ENCODE measurements at regions not wholly inside any gene's neighbourhood (a gene's known extent, or its start where the extent isn't known, plus 50 kb on each side); places are given as distances from the start of the nearest gene placed in this dataset.

DNA sequence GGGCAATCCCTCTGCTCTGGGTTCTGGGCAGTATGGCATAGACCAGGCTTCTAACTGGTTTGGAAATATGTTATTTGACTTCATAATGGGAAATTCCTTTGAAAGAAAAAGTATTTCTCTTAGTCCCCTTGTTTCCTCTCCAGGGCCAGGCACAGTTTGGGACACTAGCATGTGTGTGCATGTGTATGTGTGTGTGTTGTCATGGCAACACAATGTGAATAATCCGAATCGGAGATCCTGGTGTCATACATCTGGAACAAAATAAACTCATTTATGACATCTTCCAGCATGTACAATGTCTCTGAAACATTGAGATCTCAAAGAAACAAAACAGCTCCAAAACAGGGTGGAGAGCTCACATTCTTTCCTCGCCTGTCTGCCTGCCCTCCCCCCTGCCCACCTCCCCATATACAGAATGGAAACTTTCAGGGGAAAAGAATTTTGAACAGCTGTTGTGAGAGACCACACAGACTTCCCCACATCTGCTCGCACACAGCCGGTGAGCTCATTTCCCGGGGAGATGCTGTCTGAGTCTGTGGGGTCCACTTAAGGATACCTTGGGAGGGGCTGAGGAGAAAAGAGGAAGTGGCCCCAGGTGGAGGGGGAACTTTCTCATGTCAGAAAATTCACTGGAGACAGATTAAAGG, 55.5 kb upstream of the PARP11 start:
- DNase-seq: no peak
- H3K4me3 Mint-ChIP-seq: no peak overlapping the region
- no peak overlapping the region for H3K4me3 ChIP-seq (ENCODE audit: low read length)
- H3K36me3 ChIP-seq (ENCODE audit: control insufficient read depth, insufficient read depth, low read length): no peaks in the 10 kb centered on the region
- H3K9me3 Mint-ChIP-seq: peaks cover 3% of the 10 kb centered on the region
- H3K9ac ChIP-seq (ENCODE audit: extremely low read depth, low read length, poor library complexity, severe bottlenecking): no peak overlapping the region
- TF ChIP-seq CTCF (conservative IDR thresholded peaks at IDR 0.05): no peak
- no peaks in the 10 kb centered on the region for H3K9me3 ChIP-seq (ENCODE audit: control insufficient read depth, low read length)
- H3K27ac ChIP-seq (ENCODE audit: low read depth, low read length): peak overlapping the region; percentile 2
- WGBS, 2 experiments (ENCODE audit: insufficient coverage in 1 of 2, insufficient read length in 1 of 2): 50 to 84% methylated on average over 1 to 6 of the region's 6 CpGs
- no peaks in the 10 kb centered on the region for H3K4me1 ChIP-seq (ENCODE audit: control insufficient read depth, insufficient read depth, low read length)
- peaks cover 53% of the 10 kb centered on the region for H3K27me3 Mint-ChIP-seq (ENCODE audit: insufficient read depth)
- H3K27ac Mint-ChIP-seq: no peak overlapping the region
- H3K27me3 ChIP-seq (ENCODE audit: control insufficient read depth, insufficient read depth, low read length, poor library complexity, severe bottlenecking): peaks cover 18% of the 10 kb centered on the region
- H3K4me1 Mint-ChIP-seq: peaks cover 37% of the 10 kb centered on the region
- H3K36me3 Mint-ChIP-seq (ENCODE audit: low read depth): peaks cover 4% of the 10 kb centered on the region

GRCh38 chr12:3925621-3926020, 52.4 kb upstream of the PARP11 start:
- H3K9me3 Mint-ChIP-seq: peaks cover 3% of the 10 kb centered on the region
- Histone ChIP-seq H3K4me1 (ENCODE audit: control insufficient read depth, insufficient read depth, low read length) (peaks cover 6% of the 10 kb centered on the region), H3K36me3 (ENCODE audit: control insufficient read depth, insufficient read depth, low read length) (no peaks in the 10 kb centered on the region), H3K27me3 (ENCODE audit: control insufficient read depth, insufficient read depth, low read length, poor library complexity, severe bottlenecking) (peaks cover 34% of the 10 kb centered on the region), H3K4me3 (ENCODE audit: low read length) (no peak overlapping the region), H3K9me3 (ENCODE audit: control insufficient read depth, low read length) (no peaks in the 10 kb centered on the region), H3K9ac (ENCODE audit: extremely low read depth, low read length, poor library complexity, severe bottlenecking) (no peak overlapping the region), H3K27ac (ENCODE audit: low read depth, low read length) (no peak overlapping the region)
- peaks cover 65% of the 10 kb centered on the region for H3K27me3 Mint-ChIP-seq (ENCODE audit: insufficient read depth)
- peaks cover 4% of the 10 kb centered on the region for H3K36me3 Mint-ChIP-seq (ENCODE audit: low read depth)
- DNase-seq: no peak
- WGBS, 2 experiments (ENCODE audit: insufficient coverage in 1 of 2, insufficient read length in 1 of 2): 90 to 100% methylated on average over 2 to 3 of the region's 3 CpGs
- peaks cover 26% of the 10 kb centered on the region for H3K4me1 Mint-ChIP-seq
- no peak overlapping the region for H3K4me3 Mint-ChIP-seq
- TF ChIP-seq CTCF (conservative IDR thresholded peaks at IDR 0.05): no peak
- no peak overlapping the region for H3K27ac Mint-ChIP-seq

DNA sequence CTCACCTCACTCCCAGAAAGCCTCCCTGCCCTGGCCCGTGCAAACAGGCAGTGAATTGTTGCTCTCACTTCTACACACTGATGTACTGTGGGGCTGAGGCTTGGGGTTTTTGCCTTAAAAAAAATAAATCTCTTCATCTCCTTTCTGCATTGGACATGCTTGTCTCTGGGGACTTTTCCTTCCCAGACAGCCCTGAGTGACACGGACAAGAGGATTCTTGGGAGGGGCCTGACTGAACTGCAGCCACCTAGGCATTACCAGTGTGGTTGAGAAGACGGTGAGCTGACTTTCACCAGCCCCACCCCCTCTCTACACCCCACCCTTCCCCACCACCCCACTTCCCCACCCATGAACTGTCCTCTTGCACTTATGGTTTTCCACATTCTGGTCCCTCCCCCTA, 51.6 kb upstream of the PARP11 start:
- no peak overlapping the region for H3K27ac ChIP-seq (ENCODE audit: low read depth, low read length)
- no peak overlapping the region for H3K4me3 ChIP-seq (ENCODE audit: low read length)
- Mint-ChIP-seq H3K27me3 (ENCODE audit: insufficient read depth) (peaks cover 58% of the 10 kb centered on the region), H3K27ac (no peak overlapping the region), H3K36me3 (ENCODE audit: low read depth) (peaks cover 4% of the 10 kb centered on the region), H3K4me3 (no peak overlapping the region), H3K4me1 (peaks cover 22% of the 10 kb centered on the region), H3K9me3 (peaks cover 3% of the 10 kb centered on the region)
- H3K4me1 ChIP-seq (ENCODE audit: control insufficient read depth, insufficient read depth, low read length): peaks cover 6% of the 10 kb centered on the region
- no peak for TF ChIP-seq CTCF (conservative IDR thresholded peaks at IDR 0.05)
- no peaks in the 10 kb centered on the region for H3K9me3 ChIP-seq (ENCODE audit: control insufficient read depth, low read length)
- WGBS, 2 experiments (ENCODE audit: insufficient coverage in 1 of 2, insufficient read length in 1 of 2): 73 to 94% methylated on average over 2 to 3 of the region's 3 CpGs
- peaks cover 35% of the 10 kb centered on the region for H3K27me3 ChIP-seq (ENCODE audit: control insufficient read depth, insufficient read depth, low read length, poor library complexity, severe bottlenecking)
- H3K36me3 ChIP-seq (ENCODE audit: control insufficient read depth, insufficient read depth, low read length): no peaks in the 10 kb centered on the region
- H3K9ac ChIP-seq (ENCODE audit: extremely low read depth, low read length, poor library complexity, severe bottlenecking): no peak overlapping the region
- no peak for DNase-seq

Data from endodermal cell (in vitro differentiated cells).